ENCODE measurements at regions not wholly inside any gene's neighbourhood (a gene's known extent, or its start where the extent isn't known, plus 50 kb on each side); places are given as distances from the start of the nearest gene placed in this dataset.
"Not testable (repeated sequence)": the region's sequence is repeated elsewhere in the genome, so short reads cannot be mapped to it uniquely, and the experiment has no call there.

- DNase-seq (ENCODE audit: low read depth): no peak
Observed at GRCh38 chr21:35273333-35273732, 224.2 kb upstream of the RUNX1 start.

- DNase-seq (ENCODE audit: low read depth): not testable (repeated sequence)
Observed at GRCh38 chr21:35271344-35272118, 222.4 kb upstream of the RUNX1 start.

GRCh38 chr21:35268817-35269216, 219.7 kb upstream of the RUNX1 start:
- DNase-seq (ENCODE audit: low read depth): no peak

- no peak for DNase-seq (ENCODE audit: low read depth)
Observed at GRCh38 chr21:35268261-35268660, 219.2 kb upstream of the RUNX1 start.

DNA sequence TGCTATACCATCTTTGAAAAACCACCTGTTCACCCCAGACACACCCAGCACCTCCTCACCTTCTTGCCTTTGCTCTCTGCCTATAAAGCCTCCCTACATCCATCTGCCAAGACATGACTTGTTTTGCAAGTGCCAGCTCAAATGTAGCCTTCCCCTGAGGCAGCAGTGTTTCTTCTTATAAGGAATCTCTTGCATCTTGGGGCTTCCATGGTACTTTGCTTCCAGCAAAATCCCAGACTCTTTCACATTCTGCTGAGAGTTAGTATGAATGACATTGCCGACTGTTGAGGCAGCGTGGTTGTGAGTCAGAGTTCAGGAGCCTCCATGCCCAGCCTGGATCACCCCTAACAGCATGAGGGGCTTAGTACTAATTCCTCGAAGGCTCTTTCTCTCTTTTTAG, 217.4 kb upstream of the RUNX1 start:
- peak; percentile 12 for DNase-seq (ENCODE audit: low read depth)

DNA sequence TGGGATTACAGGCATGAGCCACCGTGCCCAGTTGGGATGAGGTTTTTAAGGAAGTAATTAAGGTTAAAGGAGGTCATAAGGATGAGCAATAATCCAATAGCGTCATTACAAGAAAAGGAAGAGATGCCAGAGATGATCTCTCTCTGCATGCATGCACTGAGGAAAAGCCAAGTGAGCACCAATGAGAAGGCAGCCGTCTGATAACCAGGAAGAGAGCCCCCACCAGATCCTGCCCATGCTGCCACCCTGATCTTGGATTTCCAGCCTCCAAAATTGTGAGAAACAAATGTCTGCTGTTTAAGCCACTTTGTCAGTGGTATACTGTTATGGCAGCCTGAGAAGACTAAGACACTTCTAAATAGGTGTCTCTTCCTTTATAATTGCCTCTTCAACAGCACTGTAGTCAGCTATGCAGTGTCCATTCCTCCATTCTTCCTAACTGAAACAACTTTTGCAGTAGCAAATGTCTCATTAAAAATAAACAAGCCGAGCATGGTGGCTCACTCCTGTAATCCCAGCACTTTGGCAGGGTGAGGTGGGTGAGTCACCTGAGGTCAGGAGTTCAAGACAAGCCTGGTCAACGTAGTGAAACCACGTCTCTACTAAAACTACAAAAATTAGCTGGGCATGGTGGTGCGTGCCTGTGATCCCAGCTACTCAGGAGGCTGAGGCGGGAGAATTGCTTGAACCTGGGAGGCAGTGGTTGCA, 216.2 kb upstream of the RUNX1 start:
- DNase-seq (ENCODE audit: low read depth): peak; percentile 88

DNA sequence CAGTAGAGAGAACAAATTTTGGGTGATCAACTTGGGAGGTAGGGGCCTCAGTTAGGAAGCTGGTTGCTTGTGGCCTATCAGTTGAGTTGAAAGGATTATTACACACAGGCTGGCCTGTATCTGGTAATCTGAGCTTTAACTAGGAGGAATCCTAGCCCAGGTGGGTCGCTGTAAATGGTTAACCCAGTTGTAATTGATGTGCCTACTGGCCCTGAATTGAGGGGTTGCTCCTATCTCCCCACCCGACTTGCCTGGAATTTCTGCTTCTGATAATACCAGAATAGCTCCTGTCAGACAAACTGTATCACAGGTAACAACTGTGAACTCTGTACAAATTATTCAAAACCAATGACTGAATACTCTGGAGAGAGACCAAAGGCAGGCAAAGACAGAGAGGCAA, 210.4 kb upstream of the RUNX1 start:
- DNase-seq (ENCODE audit: low read depth): no peak

DNA sequence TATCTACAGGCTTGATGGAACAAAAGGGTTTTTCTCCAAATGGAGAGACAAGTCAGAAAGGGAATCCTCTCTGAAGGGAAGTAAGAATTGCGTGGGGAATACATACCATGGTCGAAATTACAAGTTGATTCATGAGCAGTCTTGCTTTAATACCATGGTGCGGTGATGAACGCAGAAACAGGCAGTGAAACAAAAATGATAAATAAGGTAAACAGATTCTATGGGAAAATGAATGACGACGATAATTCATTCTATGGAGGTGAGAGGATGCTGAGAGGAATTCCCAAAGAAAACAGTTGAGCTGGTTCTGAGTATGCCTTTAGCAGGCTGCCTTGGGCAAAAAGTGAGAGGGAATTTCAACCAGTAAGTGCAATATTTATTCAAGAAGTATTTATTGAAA, 209.4 kb upstream of the RUNX1 start:
- DNase-seq (ENCODE audit: low read depth): no peak

DNA sequence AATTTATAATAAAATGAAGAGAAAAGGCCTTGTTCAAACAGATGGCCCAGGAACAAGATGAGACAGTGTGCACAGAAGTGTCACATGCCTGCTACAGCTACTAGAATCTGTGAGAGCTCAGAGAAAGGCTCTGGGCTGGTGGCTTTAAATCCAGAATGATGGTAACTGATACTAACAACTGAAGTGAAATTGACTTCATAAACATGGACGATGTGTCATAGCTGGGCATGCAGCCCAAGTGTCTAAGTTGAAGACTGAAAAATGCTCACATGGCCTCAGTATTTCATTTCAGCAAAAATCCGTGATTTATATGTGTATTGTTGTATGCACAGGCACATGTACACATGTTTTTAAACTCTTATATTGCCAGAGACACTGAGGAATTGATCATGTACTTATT, 208.3 kb upstream of the RUNX1 start:
- peak; percentile 87 for DNase-seq (ENCODE audit: low read depth)

DNA sequence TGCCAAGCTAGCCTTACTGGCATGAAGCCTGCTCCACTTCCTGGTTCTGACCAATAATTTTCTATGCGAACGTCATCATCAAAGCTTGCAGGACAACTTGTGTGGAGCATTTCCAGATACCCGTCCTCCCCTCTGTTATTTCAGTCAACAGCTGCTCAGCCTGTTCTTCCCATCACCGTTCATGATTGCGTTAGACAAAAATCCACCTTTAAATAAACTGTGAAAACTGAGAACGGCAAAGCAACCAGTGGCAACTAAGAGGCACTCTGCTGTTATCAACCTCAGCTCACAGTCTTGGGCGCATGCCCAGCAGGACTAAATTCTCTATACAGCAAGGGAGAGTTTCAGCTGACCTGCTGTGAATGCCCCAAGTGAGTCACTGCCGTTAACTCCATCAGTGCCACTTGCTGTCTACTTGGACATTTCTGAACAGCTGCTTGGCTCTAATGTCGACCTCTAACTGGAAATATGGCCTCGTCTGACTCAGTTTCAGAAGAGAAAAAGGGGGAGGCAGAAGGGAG, 207.4 kb upstream of the RUNX1 start:
- DNase-seq (ENCODE audit: low read depth): peak; percentile 96

DNA sequence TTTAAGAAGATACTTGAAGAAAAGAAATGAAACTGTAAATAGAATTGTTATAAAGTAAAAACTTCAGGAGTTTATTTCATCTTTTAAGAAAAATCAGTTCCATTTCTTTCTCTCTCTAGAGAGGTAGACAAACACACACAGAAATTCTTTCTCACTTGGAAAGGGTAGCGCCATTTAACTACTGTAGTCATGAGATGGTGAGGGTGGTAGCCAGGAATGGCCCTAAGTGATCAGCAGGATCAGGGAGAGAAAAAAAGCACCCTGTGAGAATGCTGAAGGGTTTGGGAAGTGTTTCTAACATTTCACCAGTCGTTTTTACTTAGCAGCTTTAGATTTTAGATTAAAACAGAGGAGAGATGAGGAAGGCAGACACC, 205.7 kb upstream of the RUNX1 start:
- no peak for DNase-seq (ENCODE audit: low read depth)

GRCh38 chr21:35254006-35254764, 205.1 kb upstream of the RUNX1 start:
- DNase-seq (ENCODE audit: low read depth): peak; percentile 38

DNA sequence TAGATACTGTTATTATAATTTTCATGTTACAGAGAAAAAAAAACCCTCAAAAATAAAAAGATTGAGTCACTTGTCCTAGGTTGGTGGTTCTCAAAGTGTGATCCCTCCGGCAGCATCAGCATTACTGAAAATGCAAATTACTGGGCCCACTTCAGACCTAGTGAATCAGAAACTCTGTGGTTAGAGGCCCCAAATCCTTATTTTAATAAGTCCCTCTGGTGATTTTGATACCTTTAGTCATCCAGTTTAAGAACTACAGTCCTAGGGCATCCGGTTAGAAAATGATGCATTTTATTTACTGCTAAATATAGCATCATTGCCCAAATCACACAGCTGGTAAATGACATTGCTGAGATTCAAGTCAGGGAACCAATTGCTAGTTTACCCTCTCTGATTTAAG, 203.7 kb upstream of the RUNX1 start:
- DNase-seq (ENCODE audit: low read depth): peak; percentile 24

GRCh38 chr21:35249636-35250035, 200.5 kb upstream of the RUNX1 start:
- no peak for DNase-seq (ENCODE audit: low read depth)

- no peak for DNase-seq (ENCODE audit: low read depth)
Observed at GRCh38 chr21:35245879-35246278, 196.8 kb upstream of the RUNX1 start.

- no peak for DNase-seq (ENCODE audit: low read depth)
Observed at GRCh38 chr21:35244514-35244913, 195.4 kb upstream of the RUNX1 start.

GRCh38 chr21:35243171-35243570, 194.1 kb upstream of the RUNX1 start:
- no peak for DNase-seq (ENCODE audit: low read depth)

DNA sequence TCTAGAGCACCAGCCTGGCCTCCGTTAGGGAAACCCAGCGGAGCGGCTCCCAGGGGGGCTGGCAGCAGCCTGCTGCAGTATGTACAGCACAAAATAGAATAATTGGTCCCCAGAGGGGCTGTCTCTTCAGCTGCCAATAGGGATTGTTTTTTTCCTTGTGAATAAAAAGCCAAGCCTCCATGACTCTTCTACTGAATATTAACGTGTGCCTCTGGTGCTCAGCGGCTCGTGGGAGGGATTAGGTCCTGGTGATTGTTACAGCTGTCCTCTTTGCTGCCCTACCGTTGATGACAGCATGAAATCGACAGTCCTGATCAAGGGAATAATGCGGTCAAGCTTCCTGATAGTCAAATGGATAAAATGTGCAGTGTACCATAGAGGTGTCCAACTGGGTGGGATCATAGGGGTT, 190.7 kb upstream of the RUNX1 start:
- no peak for DNase-seq (ENCODE audit: low read depth)

GRCh38 chr21:35238119-35238518, 189.0 kb upstream of the RUNX1 start:
- DNase-seq (ENCODE audit: low read depth): no peak

- DNase-seq (ENCODE audit: low read depth): no peak
Observed at GRCh38 chr21:35237287-35237686, 188.2 kb upstream of the RUNX1 start.

GRCh38 chr21:35236090-35236489, 187.0 kb upstream of the RUNX1 start:
- DNase-seq (ENCODE audit: low read depth): no peak

DNA sequence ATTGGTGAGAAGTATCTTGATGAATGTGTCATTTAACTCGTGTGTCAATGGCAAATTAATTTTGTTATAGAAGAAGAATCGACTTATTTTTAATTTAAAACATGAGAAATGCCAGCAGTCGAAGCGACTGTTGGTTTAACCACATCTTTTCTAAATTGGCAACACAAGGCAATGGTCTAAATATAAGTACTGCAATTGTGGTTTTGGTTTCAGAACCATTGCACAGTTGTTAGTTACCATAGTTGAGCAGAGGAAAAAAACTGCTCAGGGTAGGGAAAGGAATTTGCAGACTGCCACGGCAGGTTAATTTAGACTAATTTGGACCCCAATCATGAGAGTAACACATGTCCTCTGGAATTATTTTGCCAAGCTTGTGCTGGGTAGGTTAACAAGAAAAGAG, 185.6 kb upstream of the RUNX1 start:
- no peak for DNase-seq (ENCODE audit: low read depth)

Data from HT1080 (cell line).